ENCODE measurements at regions not wholly inside any gene's neighbourhood (a gene's known extent, or its start where the extent isn't known, plus 50 kb on each side); places are given as distances from the start of the nearest gene placed in this dataset.

DNA sequence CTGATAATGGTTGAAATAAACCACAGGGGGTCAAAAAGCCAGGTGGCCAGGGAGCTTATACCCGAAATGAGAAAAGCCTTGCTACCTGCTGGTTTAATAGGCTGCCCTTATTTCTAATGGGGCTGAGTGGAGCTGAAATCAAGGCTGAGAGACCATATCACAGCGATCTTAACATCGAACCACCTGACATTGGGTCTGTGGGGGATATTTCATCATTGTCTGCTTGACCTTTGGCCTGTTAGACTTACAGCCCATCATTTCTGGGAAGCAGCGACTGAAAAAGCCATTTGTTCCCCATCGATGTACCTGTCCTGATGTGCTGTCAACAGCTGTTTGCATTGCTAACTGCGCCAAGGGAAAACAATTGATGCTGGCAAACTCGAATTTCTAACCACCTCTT lies 199.7 kb upstream of the SLC14A2 start:
- TF ChIP-seq, protein P1, sequence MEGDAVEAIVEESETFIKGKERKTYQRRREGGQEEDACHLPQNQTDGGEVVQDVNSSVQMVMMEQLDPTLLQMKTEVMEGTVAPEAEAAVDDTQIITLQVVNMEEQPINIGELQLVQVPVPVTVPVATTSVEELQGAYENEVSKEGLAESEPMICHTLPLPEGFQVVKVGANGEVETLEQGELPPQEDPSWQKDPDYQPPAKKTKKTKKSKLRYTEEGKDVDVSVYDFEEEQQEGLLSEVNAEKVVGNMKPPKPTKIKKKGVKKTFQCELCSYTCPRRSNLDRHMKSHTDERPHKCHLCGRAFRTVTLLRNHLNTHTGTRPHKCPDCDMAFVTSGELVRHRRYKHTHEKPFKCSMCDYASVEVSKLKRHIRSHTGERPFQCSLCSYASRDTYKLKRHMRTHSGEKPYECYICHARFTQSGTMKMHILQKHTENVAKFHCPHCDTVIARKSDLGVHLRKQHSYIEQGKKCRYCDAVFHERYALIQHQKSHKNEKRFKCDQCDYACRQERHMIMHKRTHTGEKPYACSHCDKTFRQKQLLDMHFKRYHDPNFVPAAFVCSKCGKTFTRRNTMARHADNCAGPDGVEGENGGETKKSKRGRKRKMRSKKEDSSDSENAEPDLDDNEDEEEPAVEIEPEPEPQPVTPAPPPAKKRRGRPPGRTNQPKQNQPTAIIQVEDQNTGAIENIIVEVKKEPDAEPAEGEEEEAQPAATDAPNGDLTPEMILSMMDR (optimal IDR thresholded peaks at IDR 0.05 in 1 of 3, IDR thresholded peaks at IDR 0.05 in 1 of 3, conservative IDR thresholded peaks at IDR 0.05 in 1 of 3; ENCODE audit: extremely low read depth in 1 of 3, insufficient read depth in 2 of 3, low read length in 3 of 3): no peak
- TF ChIP-seq EZH2 (IDR thresholded peaks at IDR 0.05; ENCODE audit: low read length): no peak
